A673 (cell line): ENCODE measurements at regions not wholly inside any gene's neighbourhood (a gene's known extent, or its start where the extent isn't known, plus 50 kb on each side); places are given as distances from the start of the nearest gene placed in this dataset.

Experiments used
- BruUV-seq: library from RNA; stranded (reverse); fragments of 400-500 nt; replicated peaks from 2 replicates; lab custom pipeline; 2021; lab: Mats Ljungman, UMichigan
- CTCF ChIA-PET: fragments of 300-600 bp; sonication (Branson Sonifier 250); formaldehyde crosslinking; loops from one replicate; lab custom pipeline; 2022; ENCODE audit warnings: antibody characterized with exemption; lab: Charles Lee
- POLR2A ChIA-PET: fragments of 300-600 bp; sonication (Branson Sonifier 250); formaldehyde crosslinking; loops from one replicate; lab custom pipeline; 2022; ENCODE audit warnings: antibody characterized with exemption; ENCODE audit not compliant: low non-redundant PET; lab: Charles Lee
- DNase-seq: peaks from one replicate; pipeline ENCODE4 v3.0.0-alpha.2; 2015; ENCODE audit warnings: low spot score
- H3K27ac ChIP-seq: fragments of 200-600 bp; sonication (generic); 2 replicates; pipeline ENCODE4 v1.5.1; 2016; ENCODE audit warnings: mixed run types, low read depth, mild to moderate bottlenecking, mixed read lengths, antibody characterized with exemption, low read length; ENCODE audit not compliant: poor library complexity, severe bottlenecking
- H3K27me3 ChIP-seq: fragments of 200-600 bp; sonication (generic); replicated peaks from 2 replicates; pipeline ENCODE4 v1.6.1; 2017; ENCODE audit warnings: mixed run types, low read depth, mild to moderate bottlenecking, mixed read lengths, antibody characterized with exemption, low read length; ENCODE audit not compliant: insufficient read depth, poor library complexity
- H3K36me3 ChIP-seq: fragments of 200-600 bp; sonication (generic); 2 replicates; pipeline ENCODE4 v1.6.1; 2016; ENCODE audit warnings: mixed run types, mild to moderate bottlenecking, mixed read lengths, antibody characterized with exemption, low read length; ENCODE audit not compliant: insufficient read depth, poor library complexity, severe bottlenecking
- H3K4me1 ChIP-seq: fragments of 200-600 bp; sonication (generic); 2 replicates; pipeline ENCODE4 v1.6.1; 2017; ENCODE audit warnings: mixed run types, mild to moderate bottlenecking, mixed read lengths, antibody characterized with exemption, low read length; ENCODE audit not compliant: insufficient read depth, poor library complexity, severe bottlenecking
- H3K4me3 ChIP-seq: fragments of 200-600 bp; sonication (generic); 2 replicates; pipeline ENCODE4 v1.5.1; 2016; ENCODE audit warnings: low read depth, mixed run types, mild to moderate bottlenecking, mixed read lengths, low read length; ENCODE audit not compliant: poor library complexity, severe bottlenecking
- H3K9me3 ChIP-seq: fragments of 200-600 bp; sonication (generic); 2 replicates; pipeline ENCODE4 v1.6.1; 2016; ENCODE audit warnings: mixed run types, low read depth, mild to moderate bottlenecking, mixed read lengths, antibody characterized with exemption, low read length; ENCODE audit not compliant: poor library complexity, severe bottlenecking
- CTCF ChIP-seq: fragments of 300-800, 200-600 bp; sonication (generic); conservative IDR thresholded peaks from 2 replicates; pipeline ENCODE4 v1.5.1; 2017; ENCODE audit warnings: low read depth, mild to moderate bottlenecking, antibody characterized with exemption, low read length, moderate library complexity, mixed read lengths
- EZH2 ChIP-seq: fragments of 200-600 bp; sonication (generic); IDR thresholded peaks from 2 replicates; pipeline ENCODE4 v1.6.1; 2017; ENCODE audit warnings: borderline replicate concordance, low read depth, mild to moderate bottlenecking, mixed read lengths, antibody characterized with exemption, low read length; ENCODE audit not compliant: poor library complexity, severe bottlenecking
- intact Hi-C: fragments of 100-400 bp; cut with micrococcal nuclease; formaldehyde crosslinking; loops from one replicate; pipeline ENCODE4 v1.10.0; 2022; ENCODE audit not compliant: unreplicated experiment

- no peaks in the 10 kb centered on the region for H3K9me3 ChIP-seq
- no peaks in the 10 kb centered on the region for H3K36me3 ChIP-seq
- no peak for DNase-seq
- H3K27me3 ChIP-seq = no peaks in the 10 kb centered on the region
- intact Hi-C loops = no loop called here
- H3K27ac ChIP-seq = no peak overlapping the region
- BruUV-seq = no TSS peak
- CTCF ChIA-PET = no interaction called here
- H3K4me1 ChIP-seq = no peaks in the 10 kb centered on the region
- H3K4me3 ChIP-seq = no peak overlapping the region
- POLR2A ChIA-PET = no interaction called here
- TF ChIP-seq EZH2 (no peak), CTCF (no peak)
These were observed 327.4 kb downstream of the TBX15 start for GRCh38 chr1:118660769-118661168.

- ChIA-PET CTCF (no interaction called here), POLR2A (no interaction called here)
- no TSS peak for BruUV-seq
- intact Hi-C loops = no loop called here
- Histone ChIP-seq H3K4me3 (no peak overlapping the region), H3K27me3 (no peaks in the 10 kb centered on the region), H3K4me1 (no peaks in the 10 kb centered on the region), H3K9me3 (no peaks in the 10 kb centered on the region), H3K27ac (no peak overlapping the region), H3K36me3 (no peaks in the 10 kb centered on the region)
- DNase-seq = peak; percentile 46
- TF ChIP-seq EZH2 (no peak), CTCF (no peak)
These were observed 328.5 kb downstream of the TBX15 start for GRCh38 chr1:118659646-118660045.

GRCh38 chr1:118650107-118650807 lies 337.9 kb downstream of the TBX15 start:
- no peak for DNase-seq
- H3K36me3 ChIP-seq = no peaks in the 10 kb centered on the region
- no peak overlapping the region for H3K27ac ChIP-seq
- no peaks in the 10 kb centered on the region for H3K4me1 ChIP-seq
- ChIA-PET CTCF (no interaction called here), POLR2A (no interaction called here)
- intact Hi-C loops = no loop called here
- no peaks in the 10 kb centered on the region for H3K27me3 ChIP-seq
- BruUV-seq = no TSS peak
- H3K4me3 ChIP-seq = no peak overlapping the region
- TF ChIP-seq CTCF = no peak
- TF ChIP-seq EZH2 = no peak
- H3K9me3 ChIP-seq = peaks cover 7% of the 10 kb centered on the region
